Caco-2 (cell line): ENCODE measurements at regions not wholly inside any gene's neighbourhood (a gene's known extent, or its start where the extent isn't known, plus 50 kb on each side); places are given as distances from the start of the nearest gene placed in this dataset.

Source experiments
- BruUV-seq: library from RNA; stranded (reverse); fragments of 400-500 nt; replicated peaks from 2 replicates; lab custom pipeline; 2021; lab: Mats Ljungman, UMichigan
- CTCF ChIA-PET: fragments of 300-600 bp; sonication (Branson Sonifier 250); formaldehyde crosslinking; loops from one replicate; lab custom pipeline; 2022; ENCODE audit warnings: antibody characterized with exemption; lab: Charles Lee
- POLR2A ChIA-PET: fragments of 300-600 bp; sonication (Branson Sonifier 250); formaldehyde crosslinking; loops from one replicate; lab custom pipeline; 2022; ENCODE audit warnings: antibody characterized with exemption; lab: Charles Lee
- DNase-seq, 2 experiments: peaks; one replicate each; pipeline versions ENCODE4 v3.0.0 to v3.0.0-alpha.2; 2020 to 2022
- H3K27me3 ChIP-seq: replicated peaks from 2 replicates; pipeline ENCODE4 v1.6.0; 2011; ENCODE audit warnings: low read length; ENCODE audit not compliant: control insufficient read depth, insufficient read depth
- H3K36me3 ChIP-seq: 2 replicates; pipeline ENCODE4 v1.5.1; 2011; ENCODE audit warnings: low read length; ENCODE audit not compliant: control insufficient read depth, insufficient read depth
- H3K4me1 ChIP-seq: fragments of 250-450 bp; sonication (Bioruptor Pico); 2 replicates; pipeline ENCODE4 v1.5.1; 2020; ENCODE audit warnings: mild to moderate bottlenecking
- H3K4me3 ChIP-seq: 2 replicates; pipeline ENCODE4 v1.5.1; 2011; ENCODE audit warnings: low read depth, mild to moderate bottlenecking, control low read depth, low read length
- H3K9me3 ChIP-seq: fragments of 250-450 bp; sonication (Bioruptor Pico); 2 replicates; pipeline ENCODE4 v1.5.1; 2020; ENCODE audit warnings: mild to moderate bottlenecking, moderate library complexity
- H3K27ac Mint-ChIP-seq: one replicate; pipeline ENCODE4 v1.8.0; 2022; ENCODE audit warnings: mixed read lengths; ENCODE audit not compliant: unreplicated experiment
- H3K27me3 Mint-ChIP-seq: one replicate; pipeline ENCODE4 v1.8.0; 2022; ENCODE audit warnings: mixed read lengths; ENCODE audit not compliant: insufficient read depth, unreplicated experiment
- H3K36me3 Mint-ChIP-seq: one replicate; pipeline ENCODE4 v1.8.0; 2022; ENCODE audit warnings: mild to moderate bottlenecking, mixed read lengths; ENCODE audit not compliant: insufficient read depth, unreplicated experiment
- H3K4me1 Mint-ChIP-seq: one replicate; pipeline ENCODE4 v1.8.0; 2022; ENCODE audit warnings: low read depth, mixed read lengths; ENCODE audit not compliant: unreplicated experiment
- H3K4me3 Mint-ChIP-seq: one replicate; pipeline ENCODE4 v1.8.0; 2022; ENCODE audit warnings: mild to moderate bottlenecking, moderate library complexity, mixed read lengths; ENCODE audit not compliant: unreplicated experiment
- H3K9me3 Mint-ChIP-seq: one replicate; pipeline ENCODE4 v1.8.0; 2022; ENCODE audit warnings: mixed read lengths; ENCODE audit not compliant: unreplicated experiment
- intact Hi-C: fragments of 100-400 bp; cut with micrococcal nuclease; formaldehyde crosslinking; loops from one replicate; pipeline ENCODE4 v1.10.0; 2022; ENCODE audit not compliant: unreplicated experiment
- TF ChIP-seq, protein P1 (sequence below), 2 experiments: fragments of 200-600 bp in 1 of 2; IDR thresholded peaks; 1 replicate in 1 of 2; 2 replicates in 1 of 2; pipeline versions ENCODE4 v1.5.1 to v1.8.0; 2011 to 2022; ENCODE audit warnings: antibody characterized with exemption in 1 of 2, control low read depth in 1 of 2, inconsistent platforms in 1 of 2, low read depth in 1 of 2, low read length in 1 of 2, mild to moderate bottlenecking in 1 of 2, moderate library complexity in 1 of 2; ENCODE audit not compliant: insufficient read depth in 1 of 2, severe bottlenecking in 1 of 2, unreplicated experiment in 1 of 2

DNA sequence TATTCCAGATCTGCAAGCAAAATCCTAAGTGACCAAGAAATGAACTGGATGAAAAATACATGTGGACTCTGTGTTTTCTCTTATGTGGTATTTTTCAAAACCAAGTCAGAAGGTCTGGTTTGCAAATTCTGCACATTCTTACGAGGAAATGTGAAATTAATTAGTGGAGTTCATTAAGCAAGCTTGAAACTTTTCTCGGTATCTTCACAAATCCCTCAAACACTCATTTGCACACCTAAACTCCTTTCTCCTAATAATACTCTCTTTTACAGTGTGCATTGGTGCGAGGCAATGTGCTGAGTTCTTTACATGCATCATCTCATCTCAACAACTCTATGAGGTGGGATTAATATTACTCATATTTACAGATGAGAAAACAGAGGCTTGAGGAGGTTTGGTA, 82.1 kb downstream of the MTERF1 start:
- no peaks in the 10 kb centered on the region for H3K36me3 Mint-ChIP-seq
- Histone ChIP-seq H3K27me3 (no peaks in the 10 kb centered on the region), H3K9me3 (no peaks in the 10 kb centered on the region), H3K4me3 (no peak overlapping the region), H3K36me3 (no peaks in the 10 kb centered on the region), H3K4me1 (no peaks in the 10 kb centered on the region)
- H3K27me3 Mint-ChIP-seq: no peaks in the 10 kb centered on the region
- intact Hi-C loops: no loop called here
- BruUV-seq: no TSS peak
- POLR2A ChIA-PET: no interaction called here
- H3K27ac Mint-ChIP-seq: no peak overlapping the region
- H3K4me1 Mint-ChIP-seq: no peaks in the 10 kb centered on the region
- CTCF ChIA-PET: no interaction called here
- no peak for DNase-seq
- TF ChIP-seq, protein P1, sequence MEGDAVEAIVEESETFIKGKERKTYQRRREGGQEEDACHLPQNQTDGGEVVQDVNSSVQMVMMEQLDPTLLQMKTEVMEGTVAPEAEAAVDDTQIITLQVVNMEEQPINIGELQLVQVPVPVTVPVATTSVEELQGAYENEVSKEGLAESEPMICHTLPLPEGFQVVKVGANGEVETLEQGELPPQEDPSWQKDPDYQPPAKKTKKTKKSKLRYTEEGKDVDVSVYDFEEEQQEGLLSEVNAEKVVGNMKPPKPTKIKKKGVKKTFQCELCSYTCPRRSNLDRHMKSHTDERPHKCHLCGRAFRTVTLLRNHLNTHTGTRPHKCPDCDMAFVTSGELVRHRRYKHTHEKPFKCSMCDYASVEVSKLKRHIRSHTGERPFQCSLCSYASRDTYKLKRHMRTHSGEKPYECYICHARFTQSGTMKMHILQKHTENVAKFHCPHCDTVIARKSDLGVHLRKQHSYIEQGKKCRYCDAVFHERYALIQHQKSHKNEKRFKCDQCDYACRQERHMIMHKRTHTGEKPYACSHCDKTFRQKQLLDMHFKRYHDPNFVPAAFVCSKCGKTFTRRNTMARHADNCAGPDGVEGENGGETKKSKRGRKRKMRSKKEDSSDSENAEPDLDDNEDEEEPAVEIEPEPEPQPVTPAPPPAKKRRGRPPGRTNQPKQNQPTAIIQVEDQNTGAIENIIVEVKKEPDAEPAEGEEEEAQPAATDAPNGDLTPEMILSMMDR (IDR thresholded peaks at IDR 0.05; ENCODE audit: insufficient read depth in 1 of 2, low read depth in 1 of 2, low read length in 1 of 2, severe bottlenecking in 1 of 2, unreplicated experiment in 1 of 2): no peak
- H3K9me3 Mint-ChIP-seq: no peaks in the 10 kb centered on the region
- H3K4me3 Mint-ChIP-seq: no peak overlapping the region

DNA sequence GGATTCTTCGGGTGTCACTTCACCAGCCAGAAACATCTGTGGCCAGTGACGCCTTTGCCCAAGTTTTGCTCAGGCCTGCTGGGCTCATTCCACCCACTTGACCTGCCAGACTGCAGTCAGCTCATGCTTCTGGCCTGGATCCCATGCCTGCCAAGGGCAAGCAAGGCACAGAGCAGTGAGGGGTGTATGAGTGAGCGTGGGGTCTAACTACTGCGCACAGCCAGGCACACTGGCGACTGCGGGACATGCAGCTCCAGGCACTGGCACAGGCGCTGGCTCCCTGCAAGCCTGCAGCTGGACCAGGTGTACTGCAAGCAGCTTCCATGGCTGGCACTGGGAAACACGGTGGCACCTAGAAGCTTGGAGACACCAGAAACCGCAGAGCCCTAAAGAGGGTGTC, 80.1 kb downstream of the MTERF1 start:
- DNase-seq: no peak
- Histone ChIP-seq H3K4me1 (no peaks in the 10 kb centered on the region), H3K9me3 (no peaks in the 10 kb centered on the region), H3K4me3 (no peak overlapping the region), H3K27me3 (no peaks in the 10 kb centered on the region), H3K36me3 (no peaks in the 10 kb centered on the region)
- Mint-ChIP-seq H3K9me3 (no peaks in the 10 kb centered on the region), H3K27ac (no peak overlapping the region), H3K36me3 (no peaks in the 10 kb centered on the region), H3K4me3 (no peak overlapping the region), H3K4me1 (no peaks in the 10 kb centered on the region), H3K27me3 (no peaks in the 10 kb centered on the region)
- CTCF ChIA-PET: interaction anchor here (0.5 kb wide), 1 partner anchor 44 kb away, joined by 3 read pairs; no protein-coding TSS in a partner anchor
- POLR2A ChIA-PET: no interaction called here
- TF ChIP-seq, protein P1 (IDR thresholded peaks at IDR 0.05; ENCODE audit: insufficient read depth in 1 of 2, low read depth in 1 of 2, low read length in 1 of 2, severe bottlenecking in 1 of 2, unreplicated experiment in 1 of 2): no peak
- intact Hi-C loops: no loop called here
- BruUV-seq: no TSS peak

DNA sequence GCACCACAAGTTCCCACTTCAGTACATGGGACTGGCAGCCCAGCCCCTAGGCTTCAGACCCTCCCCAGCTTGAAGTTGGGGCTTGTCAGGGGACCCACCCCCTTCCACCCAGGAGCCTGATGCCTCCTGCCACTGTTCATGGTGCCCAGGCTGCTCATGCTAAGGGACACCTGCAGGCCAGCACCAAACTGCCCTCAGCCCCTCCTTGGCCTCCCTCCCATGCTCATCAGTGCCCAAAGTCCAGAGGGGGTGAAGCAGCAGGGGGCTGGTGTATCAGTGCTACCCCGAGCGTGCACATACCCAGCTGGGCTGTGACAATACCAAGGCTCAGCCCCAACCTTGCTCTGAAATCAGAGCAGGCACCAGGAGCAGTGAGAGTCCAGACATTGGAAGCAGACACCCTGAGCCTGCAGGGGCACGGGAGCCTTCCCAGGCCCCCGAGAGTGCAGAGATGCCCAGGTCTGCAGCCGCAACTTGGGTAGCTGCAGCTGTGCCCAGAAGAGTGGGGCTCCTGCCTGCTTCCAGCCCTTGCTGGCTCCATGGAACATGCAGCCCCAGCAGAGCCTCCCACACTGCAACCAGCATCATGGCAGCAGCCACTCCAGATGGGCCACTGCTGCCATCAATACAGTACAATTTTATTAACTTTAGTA, 79.0 kb downstream of the MTERF1 start:
- Mint-ChIP-seq H3K27ac (no peak overlapping the region), H3K4me3 (no peak overlapping the region), H3K36me3 (no peaks in the 10 kb centered on the region), H3K4me1 (no peaks in the 10 kb centered on the region), H3K9me3 (no peaks in the 10 kb centered on the region), H3K27me3 (no peaks in the 10 kb centered on the region)
- no peaks in the 10 kb centered on the region for H3K9me3 ChIP-seq
- no peaks in the 10 kb centered on the region for H3K36me3 ChIP-seq
- BruUV-seq: no TSS peak
- TF ChIP-seq, protein P1 (IDR thresholded peaks at IDR 0.05; ENCODE audit: insufficient read depth in 1 of 2, low read depth in 1 of 2, low read length in 1 of 2, severe bottlenecking in 1 of 2, unreplicated experiment in 1 of 2): no peak
- intact Hi-C loops: no loop called here
- ChIA-PET POLR2A (no interaction called here), CTCF (no interaction called here)
- no peaks in the 10 kb centered on the region for H3K27me3 ChIP-seq
- H3K4me1 ChIP-seq: no peaks in the 10 kb centered on the region
- DNase-seq: no peak
- no peak overlapping the region for H3K4me3 ChIP-seq
